Sigmoid colon (tissue), 4 donors: ENCODE measurements at regions not wholly inside any gene's neighbourhood (a gene's known extent, or its start where the extent isn't known, plus 50 kb on each side); places are given as distances from the start of the nearest gene placed in this dataset.

Experiments used
- CTCF ChIP-seq, 4 experiments: fragments of 450-650 bp in 3 of 4; fragments of 200-600 bp in 1 of 4; IDR thresholded peaks; one replicate each; pipeline ENCODE4 v1.5.1; 2016 to 2019; ENCODE audit warnings: antibody characterized with exemption in 4 of 4, mild to moderate bottlenecking in 3 of 4, moderate library complexity in 2 of 4
- EP300 ChIP-seq, 4 donors: sonication (generic); formaldehyde crosslinking; IDR thresholded peaks; one replicate each; pipeline ENCODE4 v1.6.1; 2017; ENCODE audit warnings: antibody characterized with exemption in 4 of 4
- POLR2A ChIP-seq, 2 donors: fragments of 450-650 bp; IDR thresholded peaks; one replicate each; pipeline ENCODE4 v1.6.1; 2016; ENCODE audit warnings: antibody characterized with exemption in 2 of 2, mild to moderate bottlenecking in 2 of 2, moderate library complexity in 2 of 2

DNA sequence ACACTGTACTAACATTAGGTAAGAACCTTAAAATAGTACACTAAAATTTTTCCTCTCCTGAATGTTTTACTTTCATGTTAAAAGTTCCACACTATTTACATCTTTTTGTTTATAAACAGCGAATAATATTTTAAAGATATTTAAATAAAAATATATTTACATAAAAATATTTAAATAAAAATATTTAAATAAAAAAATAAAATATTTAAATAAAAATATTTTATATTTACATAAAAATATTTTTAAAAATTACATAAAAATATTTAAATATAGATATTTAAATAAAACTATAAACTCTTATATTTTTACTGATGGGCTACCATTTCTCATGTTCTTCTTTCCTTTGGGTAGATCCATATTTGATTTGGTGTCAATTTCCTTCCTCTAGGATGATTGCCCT, 619.0 kb downstream of the ANKRD7 start:
- TF ChIP-seq EP300 (IDR thresholded peaks at IDR 0.05) (no peak), POLR2A (IDR thresholded peaks at IDR 0.05) (no peak), CTCF (IDR thresholded peaks at IDR 0.05) (no peak)
